ENCODE measurements at regions not wholly inside any gene's neighbourhood (a gene's known extent, or its start where the extent isn't known, plus 50 kb on each side); places are given as distances from the start of the nearest gene placed in this dataset.

GRCh38 chr2:207341112-207341750, 175.5 kb upstream of the KLF7 start:
- TF ChIP-seq, protein P1, sequence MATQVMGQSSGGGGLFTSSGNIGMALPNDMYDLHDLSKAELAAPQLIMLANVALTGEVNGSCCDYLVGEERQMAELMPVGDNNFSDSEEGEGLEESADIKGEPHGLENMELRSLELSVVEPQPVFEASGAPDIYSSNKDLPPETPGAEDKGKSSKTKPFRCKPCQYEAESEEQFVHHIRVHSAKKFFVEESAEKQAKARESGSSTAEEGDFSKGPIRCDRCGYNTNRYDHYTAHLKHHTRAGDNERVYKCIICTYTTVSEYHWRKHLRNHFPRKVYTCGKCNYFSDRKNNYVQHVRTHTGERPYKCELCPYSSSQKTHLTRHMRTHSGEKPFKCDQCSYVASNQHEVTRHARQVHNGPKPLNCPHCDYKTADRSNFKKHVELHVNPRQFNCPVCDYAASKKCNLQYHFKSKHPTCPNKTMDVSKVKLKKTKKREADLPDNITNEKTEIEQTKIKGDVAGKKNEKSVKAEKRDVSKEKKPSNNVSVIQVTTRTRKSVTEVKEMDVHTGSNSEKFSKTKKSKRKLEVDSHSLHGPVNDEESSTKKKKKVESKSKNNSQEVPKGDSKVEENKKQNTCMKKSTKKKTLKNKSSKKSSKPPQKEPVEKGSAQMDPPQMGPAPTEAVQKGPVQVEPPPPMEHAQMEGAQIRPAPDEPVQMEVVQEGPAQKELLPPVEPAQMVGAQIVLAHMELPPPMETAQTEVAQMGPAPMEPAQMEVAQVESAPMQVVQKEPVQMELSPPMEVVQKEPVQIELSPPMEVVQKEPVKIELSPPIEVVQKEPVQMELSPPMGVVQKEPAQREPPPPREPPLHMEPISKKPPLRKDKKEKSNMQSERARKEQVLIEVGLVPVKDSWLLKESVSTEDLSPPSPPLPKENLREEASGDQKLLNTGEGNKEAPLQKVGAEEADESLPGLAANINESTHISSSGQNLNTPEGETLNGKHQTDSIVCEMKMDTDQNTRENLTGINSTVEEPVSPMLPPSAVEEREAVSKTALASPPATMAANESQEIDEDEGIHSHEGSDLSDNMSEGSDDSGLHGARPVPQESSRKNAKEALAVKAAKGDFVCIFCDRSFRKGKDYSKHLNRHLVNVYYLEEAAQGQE (IDR thresholded peaks at IDR 0.05; ENCODE audit: insufficient read depth in 1 of 2, low read depth in 2 of 2, low read length in 2 of 2), result no peak

GRCh38 chr2:207341804-207342203, 176.1 kb upstream of the KLF7 start:
- TF ChIP-seq SIN3A (IDR thresholded peaks at IDR 0.05; ENCODE audit: borderline replicate concordance, insufficient read depth, low read length) (no peak), POLR2AphosphoS5 (IDR thresholded peaks at IDR 0.05; ENCODE audit: low read depth, low read length) (no peak), TAF1 (IDR thresholded peaks at IDR 0.05; ENCODE audit: borderline replicate concordance, insufficient read depth, low read length) (no peak), FOXP2 (optimal IDR thresholded peaks at IDR 0.05; ENCODE audit: borderline replicate concordance, extremely low read depth, extremely low read length, insufficient read depth) (no peak)
- TF ChIP-seq, protein P1 (IDR thresholded peaks at IDR 0.05; ENCODE audit: insufficient read depth in 1 of 2, low read depth in 2 of 2, low read length in 2 of 2), result no peak

DNA sequence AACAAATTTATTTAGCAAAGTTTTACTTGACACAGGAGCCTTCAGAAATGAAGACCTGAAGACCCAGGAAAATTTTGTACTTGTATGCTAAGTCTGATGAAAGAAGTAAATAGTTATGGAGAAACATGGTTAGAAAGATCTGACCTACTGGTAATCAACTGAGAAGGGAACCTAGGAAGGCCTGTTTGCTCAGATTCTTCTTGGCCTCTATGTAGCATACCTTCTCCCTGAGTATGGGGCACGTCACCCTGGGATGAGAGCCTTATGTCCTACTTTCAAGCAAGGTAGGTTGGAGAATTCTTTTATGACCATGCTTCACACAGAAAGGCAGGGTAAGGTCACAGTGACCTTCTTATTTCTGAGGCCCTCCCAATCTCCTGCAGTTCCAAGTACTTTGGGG, 178.6 kb upstream of the CREB1 start:
- no peak for TF ChIP-seq TAF1 (IDR thresholded peaks at IDR 0.05; ENCODE audit: borderline replicate concordance, insufficient read depth, low read length)
- TF ChIP-seq, protein P1 (IDR thresholded peaks at IDR 0.05; ENCODE audit: insufficient read depth in 1 of 2, low read depth in 2 of 2, low read length in 2 of 2), result no peak
- TF ChIP-seq POLR2AphosphoS5 (IDR thresholded peaks at IDR 0.05; ENCODE audit: low read depth, low read length), result no peak
- TF ChIP-seq SIN3A (IDR thresholded peaks at IDR 0.05; ENCODE audit: borderline replicate concordance, insufficient read depth, low read length), result no peak
- TF ChIP-seq FOXP2 (optimal IDR thresholded peaks at IDR 0.05; ENCODE audit: borderline replicate concordance, extremely low read depth, extremely low read length, insufficient read depth), result no peak

GRCh38 chr2:207352978-207353671, 176.6 kb upstream of the CREB1 start:
- no peak for TF ChIP-seq SIN3A (IDR thresholded peaks at IDR 0.05; ENCODE audit: borderline replicate concordance, insufficient read depth, low read length)
- TF ChIP-seq, protein P1 (IDR thresholded peaks at IDR 0.05; ENCODE audit: insufficient read depth in 1 of 2, low read depth in 2 of 2, low read length in 2 of 2), result no peak
- no peak for TF ChIP-seq FOXP2 (optimal IDR thresholded peaks at IDR 0.05; ENCODE audit: borderline replicate concordance, extremely low read depth, extremely low read length, insufficient read depth)
- no peak for TF ChIP-seq POLR2AphosphoS5 (IDR thresholded peaks at IDR 0.05; ENCODE audit: low read depth, low read length)
- TF ChIP-seq TAF1 (IDR thresholded peaks at IDR 0.05; ENCODE audit: borderline replicate concordance, insufficient read depth, low read length), result no peak
